WERI-Rb-1 (cell line): ENCODE measurements at regions not wholly inside any gene's neighbourhood (a gene's known extent, or its start where the extent isn't known, plus 50 kb on each side); places are given as distances from the start of the nearest gene placed in this dataset.

Experiments used
- DNase-seq: peaks from one replicate; pipeline ENCODE4 v3.0.0-alpha.2; 2020
- H3K27ac ChIP-seq: fragments of 250-450 bp; sonication (Bioruptor Pico); 2 replicates; pipeline ENCODE4 v1.5.1; 2020; ENCODE audit warnings: mild to moderate bottlenecking, moderate library complexity
- H3K27me3 ChIP-seq: fragments of 250-450 bp; sonication (Bioruptor Pico); 2 replicates; pipeline ENCODE4 v1.5.1; 2021; ENCODE audit warnings: mild to moderate bottlenecking, low read depth, moderate library complexity; ENCODE audit not compliant: insufficient read depth, severe bottlenecking
- H3K36me3 ChIP-seq: fragments of 250-450 bp; sonication (Bioruptor Pico); 2 replicates; pipeline ENCODE4 v1.5.1; 2020; ENCODE audit warnings: mild to moderate bottlenecking, moderate library complexity
- H3K4me3 ChIP-seq: 2 replicates; pipeline ENCODE4 v1.5.1; 2011; ENCODE audit warnings: low read depth, mild to moderate bottlenecking, control low read depth, low read length
- H3K9me3 ChIP-seq: fragments of 250-450 bp; sonication (Bioruptor Pico); 2 replicates; pipeline ENCODE4 v1.5.1; 2021; ENCODE audit warnings: mild to moderate bottlenecking, moderate library complexity; ENCODE audit not compliant: severe bottlenecking
- TF ChIP-seq, protein P1 (sequence below): IDR thresholded peaks from 2 replicates; pipeline ENCODE4 v1.5.1; 2011; ENCODE audit warnings: low read depth, mild to moderate bottlenecking, control low read depth, inconsistent platforms, low read length

- no peaks in the 10 kb centered on the region for H3K36me3 ChIP-seq
- no peaks in the 10 kb centered on the region for H3K9me3 ChIP-seq
- no peak overlapping the region for H3K27ac ChIP-seq
- TF ChIP-seq, protein P1, sequence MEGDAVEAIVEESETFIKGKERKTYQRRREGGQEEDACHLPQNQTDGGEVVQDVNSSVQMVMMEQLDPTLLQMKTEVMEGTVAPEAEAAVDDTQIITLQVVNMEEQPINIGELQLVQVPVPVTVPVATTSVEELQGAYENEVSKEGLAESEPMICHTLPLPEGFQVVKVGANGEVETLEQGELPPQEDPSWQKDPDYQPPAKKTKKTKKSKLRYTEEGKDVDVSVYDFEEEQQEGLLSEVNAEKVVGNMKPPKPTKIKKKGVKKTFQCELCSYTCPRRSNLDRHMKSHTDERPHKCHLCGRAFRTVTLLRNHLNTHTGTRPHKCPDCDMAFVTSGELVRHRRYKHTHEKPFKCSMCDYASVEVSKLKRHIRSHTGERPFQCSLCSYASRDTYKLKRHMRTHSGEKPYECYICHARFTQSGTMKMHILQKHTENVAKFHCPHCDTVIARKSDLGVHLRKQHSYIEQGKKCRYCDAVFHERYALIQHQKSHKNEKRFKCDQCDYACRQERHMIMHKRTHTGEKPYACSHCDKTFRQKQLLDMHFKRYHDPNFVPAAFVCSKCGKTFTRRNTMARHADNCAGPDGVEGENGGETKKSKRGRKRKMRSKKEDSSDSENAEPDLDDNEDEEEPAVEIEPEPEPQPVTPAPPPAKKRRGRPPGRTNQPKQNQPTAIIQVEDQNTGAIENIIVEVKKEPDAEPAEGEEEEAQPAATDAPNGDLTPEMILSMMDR: no peak
- no peaks in the 10 kb centered on the region for H3K27me3 ChIP-seq
- no peak for DNase-seq
- H3K4me3 ChIP-seq: no peak overlapping the region
Observed at GRCh38 chr6:166855416-166855815, 100.9 kb downstream of the RNASET2 start.

- DNase-seq: no peak
- Histone ChIP-seq H3K4me3 (no peak overlapping the region), H3K9me3 (no peaks in the 10 kb centered on the region), H3K27me3 (no peaks in the 10 kb centered on the region), H3K36me3 (no peaks in the 10 kb centered on the region), H3K27ac (no peak overlapping the region)
- TF ChIP-seq, protein P1: no peak
Observed at GRCh38 chr6:166853371-166854325, 102.7 kb downstream of the RNASET2 start.

GRCh38 chr6:166852451-166852975 is 103.8 kb downstream of the RNASET2 start:
- Histone ChIP-seq H3K27me3 (no peaks in the 10 kb centered on the region), H3K4me3 (no peak overlapping the region), H3K27ac (no peak overlapping the region), H3K36me3 (no peaks in the 10 kb centered on the region), H3K9me3 (no peaks in the 10 kb centered on the region)
- DNase-seq: no peak
- TF ChIP-seq, protein P1: peak; percentile 27; the same call in 1 of the 2 replicates

- no peak overlapping the region for H3K4me3 ChIP-seq
- TF ChIP-seq, protein P1: no peak
- H3K36me3 ChIP-seq: no peaks in the 10 kb centered on the region
- H3K27me3 ChIP-seq: no peaks in the 10 kb centered on the region
- DNase-seq: no peak
- H3K27ac ChIP-seq: no peak overlapping the region
- H3K9me3 ChIP-seq: no peaks in the 10 kb centered on the region
Observed at GRCh38 chr6:166851911-166852310, 104.4 kb downstream of the RNASET2 start.

DNA sequence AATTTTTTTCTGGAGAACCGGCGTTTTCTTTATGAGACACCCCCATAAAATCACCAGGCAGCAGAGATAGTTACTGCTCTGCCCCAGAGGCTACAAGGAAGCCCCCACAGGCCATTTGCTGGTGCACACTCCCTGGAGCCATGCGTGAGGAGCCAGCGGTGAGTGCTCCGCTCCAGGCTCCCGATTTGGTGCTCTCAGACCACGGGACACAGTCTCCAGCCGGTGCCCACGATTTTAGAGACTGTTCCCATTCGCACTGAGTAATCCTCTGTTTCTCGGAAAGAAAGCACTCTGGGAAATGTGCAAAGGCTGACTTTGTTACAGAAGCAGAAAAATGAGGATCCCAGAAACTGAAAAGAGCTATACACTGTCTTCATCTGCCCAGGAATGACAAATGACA is 104.9 kb downstream of the RNASET2 start:
- no peak overlapping the region for H3K4me3 ChIP-seq
- TF ChIP-seq, protein P1: no peak
- no peak for DNase-seq
- H3K36me3 ChIP-seq: no peaks in the 10 kb centered on the region
- H3K27ac ChIP-seq: no peak overlapping the region
- no peaks in the 10 kb centered on the region for H3K27me3 ChIP-seq
- no peaks in the 10 kb centered on the region for H3K9me3 ChIP-seq
